Stimulated activated naive CD4-positive, alpha-beta T cell (primary cell): ENCODE measurements at regions not wholly inside any gene's neighbourhood (a gene's known extent, or its start where the extent isn't known, plus 50 kb on each side); places are given as distances from the start of the nearest gene placed in this dataset.

Experiments
- DNase-seq, 6 experiments: peaks; one replicate each; lab custom pipeline; 2025; lab: John Stamatoyannopoulos, UW

GRCh38 chr14:66070542-66071319, 415.4 kb upstream of the CCDC196 start:
- peak; percentile 18 to 79 (median 57) for DNase-seq

- DNase-seq = no peak
Observed at GRCh38 chr14:66072190-66073084, 413.7 kb upstream of the CCDC196 start.

DNA sequence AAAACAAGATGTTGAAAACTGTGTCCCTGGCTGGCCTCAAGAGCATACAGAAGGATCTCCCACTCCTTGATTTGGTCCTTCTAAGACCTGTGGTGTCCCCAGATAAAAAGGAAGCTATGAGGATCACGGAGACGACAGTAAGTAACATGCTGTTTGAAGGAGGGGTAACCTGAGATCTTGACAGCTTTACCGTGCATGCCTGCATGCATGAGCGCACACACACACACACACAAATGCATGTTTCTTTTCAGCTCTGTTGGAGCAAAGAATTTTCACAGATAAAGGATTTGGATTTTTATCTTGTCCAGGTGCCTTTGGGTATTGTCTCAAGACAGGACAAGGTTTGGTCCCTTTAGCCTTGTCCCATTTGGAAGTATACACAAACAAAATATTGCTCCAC, 411.6 kb upstream of the CCDC196 start:
- no peak for DNase-seq

DNA sequence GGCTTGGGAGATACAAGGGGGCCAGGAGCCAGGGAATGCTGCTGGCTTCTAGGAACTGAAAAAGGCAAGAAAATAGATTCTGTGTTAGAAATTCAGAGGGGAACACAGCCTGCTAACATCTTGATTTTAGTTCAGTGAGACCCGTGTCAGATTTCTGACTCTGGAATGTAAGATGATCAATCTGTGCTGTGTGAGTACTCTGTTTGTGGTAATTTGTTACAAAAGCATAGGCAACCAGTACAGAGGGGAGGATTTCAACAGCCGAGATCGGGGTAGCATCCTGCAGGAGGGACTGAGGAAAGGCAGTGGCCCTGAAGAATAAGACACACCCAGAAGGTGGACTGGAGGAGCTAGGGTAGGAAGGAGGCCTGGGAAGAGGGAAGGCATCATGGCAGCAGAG, 410.0 kb upstream of the CCDC196 start:
- no peak for DNase-seq

- no peak for DNase-seq
Observed at GRCh38 chr14:66078006-66078405, 408.2 kb upstream of the CCDC196 start.

DNA sequence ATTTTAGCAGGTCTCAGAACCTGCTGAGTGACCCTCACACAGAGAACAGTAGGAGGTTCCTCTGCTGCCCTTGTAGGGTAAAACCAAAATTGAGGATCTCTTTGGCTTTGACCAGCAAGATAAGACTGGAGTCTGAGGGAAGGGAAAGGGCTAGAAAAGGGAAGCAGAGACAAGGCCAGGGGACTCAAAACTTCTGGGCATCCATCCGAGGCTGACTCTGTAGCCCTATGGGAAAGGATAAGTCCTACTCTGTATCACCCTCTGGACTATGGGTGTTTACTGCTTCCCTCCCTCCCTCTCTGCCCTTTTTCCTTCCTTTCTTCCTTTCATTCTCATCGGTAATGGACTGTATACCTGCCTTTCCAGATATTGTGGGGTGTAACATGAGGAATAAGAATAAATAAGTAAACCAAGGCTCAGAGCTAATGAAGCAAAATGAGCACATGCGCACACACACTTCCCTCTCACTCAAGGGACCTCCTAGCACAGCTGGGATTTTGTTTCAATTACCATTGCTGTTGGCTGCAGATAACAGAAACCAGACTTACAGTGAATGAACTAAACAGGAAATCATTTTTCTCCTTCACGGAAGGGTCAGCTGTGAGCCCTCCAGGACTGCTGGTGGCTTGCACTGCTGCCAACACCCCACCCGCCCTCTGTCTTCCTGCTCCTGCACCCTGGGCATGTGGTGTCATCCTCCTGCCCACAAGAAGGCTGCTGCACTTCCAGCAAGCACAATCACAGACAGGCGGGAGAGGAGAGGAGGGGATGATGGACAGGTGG, 404.4 kb upstream of the CCDC196 start:
- DNase-seq = no peak

- DNase-seq = no peak
Observed at GRCh38 chr14:66085224-66085623, 400.9 kb upstream of the CCDC196 start.

DNA sequence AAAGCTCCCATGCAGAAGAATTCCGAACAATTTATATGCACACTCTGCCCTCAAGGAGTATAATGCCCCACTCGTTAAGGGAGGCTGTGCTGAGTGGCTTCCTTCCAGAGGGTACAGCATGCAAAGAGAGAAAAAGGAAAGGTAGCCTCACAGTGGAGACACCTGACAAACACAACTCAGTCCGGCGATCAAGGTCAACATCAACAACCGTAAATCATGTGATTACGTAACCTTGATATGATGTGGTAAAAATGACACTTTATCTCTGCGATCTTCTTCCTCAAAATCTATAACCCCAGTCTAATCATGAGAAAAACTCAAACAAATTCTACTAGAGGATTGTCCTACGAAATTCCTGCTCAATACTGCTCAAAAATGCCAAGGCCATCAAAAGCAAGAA, 400.5 kb upstream of the CCDC196 start:
- no peak for DNase-seq

DNA sequence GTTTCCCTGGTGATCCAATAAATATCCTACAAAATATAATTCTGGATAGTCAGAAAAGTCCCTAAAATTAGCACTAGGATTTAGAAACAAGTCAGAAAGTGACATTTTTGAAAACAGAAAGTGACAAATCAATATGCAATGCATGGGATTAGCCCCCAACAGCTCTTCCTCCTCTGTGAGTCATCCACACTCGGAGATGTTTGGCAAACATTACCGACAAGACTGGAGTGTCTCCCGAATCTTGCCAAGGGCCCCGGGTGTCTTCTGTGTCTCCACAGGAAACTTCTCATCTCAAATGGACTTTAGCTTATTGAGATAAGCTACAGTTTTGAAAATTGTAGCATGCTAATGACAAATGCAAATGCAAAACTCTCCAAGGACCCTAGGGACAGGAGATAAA, 398.9 kb upstream of the CCDC196 start:
- DNase-seq = no peak

GRCh38 chr14:66088656-66089055, 397.5 kb upstream of the CCDC196 start:
- no peak for DNase-seq

GRCh38 chr14:66092206-66092605, 394.0 kb upstream of the CCDC196 start:
- DNase-seq = no peak

GRCh38 chr14:66092748-66093147, 393.4 kb upstream of the CCDC196 start:
- no peak for DNase-seq

GRCh38 chr14:66094001-66094727, 392.0 kb upstream of the CCDC196 start:
- no peak for DNase-seq

GRCh38 chr14:66099451-66099850, 386.7 kb upstream of the CCDC196 start:
- no peak for DNase-seq

DNA sequence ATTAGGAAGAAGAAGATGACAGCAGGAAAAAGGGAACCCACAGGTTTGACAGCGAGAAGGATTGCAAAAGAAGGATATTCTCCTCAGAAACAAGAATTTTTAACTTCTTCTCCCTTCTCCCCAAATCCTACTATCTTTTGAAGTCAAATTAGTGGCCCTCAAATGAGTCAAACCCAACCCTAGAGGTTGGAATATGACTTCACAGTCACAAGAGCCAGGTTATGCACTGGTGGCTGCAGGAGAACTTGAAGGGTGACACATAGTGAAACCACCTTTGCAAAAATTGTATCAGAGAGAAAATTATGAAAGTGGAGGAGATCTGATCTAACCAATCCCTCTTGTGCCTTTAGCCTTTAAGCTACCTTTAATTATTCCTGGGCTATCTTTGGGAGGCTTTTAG, 386.2 kb upstream of the CCDC196 start:
- DNase-seq = no peak

DNA sequence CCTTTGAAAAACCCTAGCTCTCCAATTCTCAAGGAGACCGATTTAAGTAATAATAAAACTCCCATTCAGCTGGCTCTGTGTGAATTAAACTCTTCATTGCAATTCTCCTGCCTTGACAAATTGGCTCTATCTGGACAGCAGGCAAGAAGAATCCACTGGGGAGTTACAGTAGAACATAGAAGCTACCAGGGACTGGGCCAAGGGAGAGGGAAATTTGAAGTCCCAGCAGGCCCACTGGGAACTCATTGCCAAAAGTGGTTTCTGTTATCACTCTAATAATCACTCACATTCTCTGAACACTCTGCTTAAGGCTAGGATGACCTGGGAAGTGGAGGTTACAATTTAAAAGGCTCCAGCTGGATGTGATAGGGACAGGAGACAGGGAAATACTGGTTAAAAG, 384.5 kb upstream of the CCDC196 start:
- DNase-seq = no peak

GRCh38 chr14:66104486-66104885, 381.7 kb upstream of the CCDC196 start:
- DNase-seq = no peak

DNA sequence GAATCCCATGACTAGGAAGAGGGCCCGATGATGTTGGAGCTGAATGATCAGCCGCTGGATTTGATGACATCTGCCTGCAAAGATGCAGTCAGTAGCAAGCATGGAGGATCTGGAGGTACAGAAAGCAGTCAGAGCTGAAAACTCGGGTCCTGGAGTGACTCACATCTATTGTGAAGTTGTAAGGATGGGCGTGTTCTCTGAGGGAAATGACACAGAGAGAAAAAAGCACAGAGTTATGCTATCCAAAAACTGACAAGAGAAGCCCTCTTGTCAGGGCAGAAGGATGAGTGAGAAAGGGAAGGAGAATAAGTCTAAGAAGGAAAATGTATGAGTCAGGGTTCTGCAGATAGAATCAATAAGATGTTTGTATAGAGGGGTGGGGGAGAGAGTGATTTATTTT, 380.4 kb upstream of the CCDC196 start:
- no peak for DNase-seq

GRCh38 chr14:66109426-66109825, 376.7 kb upstream of the CCDC196 start:
- DNase-seq = no peak

- DNase-seq = no peak
Observed at GRCh38 chr14:66111891-66112290, 374.3 kb upstream of the CCDC196 start.

DNA sequence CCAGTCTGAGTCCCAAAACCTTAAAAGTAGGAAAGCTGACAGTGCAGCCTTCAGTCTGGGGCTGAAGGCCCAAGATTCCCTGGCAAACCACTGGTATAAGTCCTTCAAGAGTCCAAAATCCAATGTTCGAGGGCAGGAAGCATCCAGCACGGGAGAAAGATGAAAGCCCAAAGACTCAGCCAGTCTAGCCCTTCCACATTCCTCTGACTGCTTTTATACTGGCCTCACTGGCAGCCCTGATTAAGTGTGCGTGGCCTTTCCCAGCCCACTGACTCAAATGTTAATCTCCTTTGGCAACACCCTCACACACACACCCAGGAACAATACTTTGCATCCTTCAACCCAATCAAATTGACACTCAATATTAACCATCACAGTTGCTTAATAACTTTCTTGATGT, 372.1 kb upstream of the CCDC196 start:
- DNase-seq = no peak
